OCI-LY7 (cell line): ENCODE measurements at regions not wholly inside any gene's neighbourhood (a gene's known extent, or its start where the extent isn't known, plus 50 kb on each side); places are given as distances from the start of the nearest gene placed in this dataset.

Experiments
- BruUV-seq: library from RNA; stranded (reverse); fragments of 400-500 nt; replicated peaks from 2 replicates; lab custom pipeline; 2021; lab: Mats Ljungman, UMichigan
- CTCF ChIA-PET: fragments of 300-600 bp; sonication (Branson Sonifier 250); formaldehyde crosslinking; loops from one replicate; lab custom pipeline; 2022; ENCODE audit warnings: antibody characterized with exemption; ENCODE audit not compliant: unreplicated experiment; lab: Charles Lee
- POLR2A ChIA-PET: fragments of 300-600 bp; sonication (Branson Sonifier 250); formaldehyde crosslinking; loops from one replicate; lab custom pipeline; 2022; ENCODE audit warnings: antibody characterized with exemption; lab: Charles Lee
- DNase-seq: peaks from one replicate; pipeline ENCODE4 v3.0.0-alpha.2; 2015; ENCODE audit warnings: low spot score
- H2AFZ ChIP-seq: fragments of 200-600 bp; sonication (generic), shearing (Covaris generic); 2 replicates; pipeline ENCODE4 v1.6.1; 2014; ENCODE audit warnings: mild to moderate bottlenecking, antibody characterized with exemption, low read length, moderate library complexity
- H3K27ac ChIP-seq: fragments of 200-600 bp; sonication (generic); 2 replicates; pipeline ENCODE4 v1.5.1; 2014; ENCODE audit warnings: mixed run types, low read depth, mild to moderate bottlenecking, moderate library complexity, low read length, inconsistent platforms; ENCODE audit not compliant: poor library complexity, severe bottlenecking
- H3K36me3 ChIP-seq: fragments of 200-600 bp; sonication (generic); 2 replicates; pipeline ENCODE4 v1.6.1; 2014; ENCODE audit warnings: mild to moderate bottlenecking, antibody characterized with exemption, low read length, moderate library complexity, mixed read lengths; ENCODE audit not compliant: insufficient read depth
- H3K4me1 ChIP-seq: fragments of 200-600 bp; sonication (generic); 2 replicates; pipeline ENCODE4 v1.5.1; 2014; ENCODE audit warnings: mild to moderate bottlenecking, low read length; ENCODE audit not compliant: insufficient read depth, poor library complexity, severe bottlenecking
- H3K4me2 ChIP-seq: fragments of 200-600 bp; sonication (generic); 2 replicates; pipeline ENCODE4 v1.6.1; 2014; ENCODE audit warnings: mild to moderate bottlenecking, low read length
- H3K4me3 ChIP-seq: fragments of 200-600 bp; sonication (generic); 2 replicates; pipeline ENCODE4 v1.5.1; 2014; ENCODE audit warnings: mild to moderate bottlenecking, low read depth, low read length; ENCODE audit not compliant: poor library complexity, severe bottlenecking
- H3K79me2 ChIP-seq: fragments of 200-600 bp; sonication (generic); 2 replicates; pipeline ENCODE4 v1.6.1; 2016; ENCODE audit warnings: low read depth, mild to moderate bottlenecking, low read length, moderate library complexity, mixed read lengths; ENCODE audit not compliant: insufficient read depth
- H3K9me2 ChIP-seq: fragments of 200-600 bp; sonication (generic); 2 replicates; pipeline ENCODE4 v1.6.1; 2016; ENCODE audit warnings: mild to moderate bottlenecking, low read length, mixed read lengths; ENCODE audit not compliant: insufficient read depth
- H3K9me3 ChIP-seq: fragments of 200-600 bp; sonication (generic); 2 replicates; pipeline ENCODE4 v1.6.1; 2014; ENCODE audit warnings: mild to moderate bottlenecking, mixed run types, low read length, mixed read lengths
- H4K20me1 ChIP-seq: fragments of 200-600 bp; sonication (generic); 2 replicates; pipeline ENCODE4 v1.6.1; 2014; ENCODE audit warnings: mild to moderate bottlenecking, antibody characterized with exemption, low read length, moderate library complexity, mixed read lengths; ENCODE audit not compliant: insufficient read depth
- EZH2phosphoT487 ChIP-seq: fragments of 200-600 bp; sonication (generic); IDR thresholded peaks from 2 replicates; pipeline ENCODE4 v1.6.1; 2018; ENCODE audit warnings: low read depth, borderline replicate concordance, mild to moderate bottlenecking, mixed run types, antibody characterized with exemption, low read length, moderate library complexity, mixed read lengths
- intact Hi-C: fragments of 100-400 bp; cut with micrococcal nuclease; formaldehyde crosslinking; loops from one replicate; pipeline ENCODE4 v1.10.0; 2022; ENCODE audit not compliant: unreplicated experiment
- TF ChIP-seq, protein P1 (sequence below): fragments of 200-600 bp; sonication (generic); conservative IDR thresholded peaks from 2 replicates; pipeline ENCODE4 v1.5.1; 2014; ENCODE audit warnings: mild to moderate bottlenecking, antibody characterized with exemption, low read length, moderate library complexity, mixed read lengths

DNA sequence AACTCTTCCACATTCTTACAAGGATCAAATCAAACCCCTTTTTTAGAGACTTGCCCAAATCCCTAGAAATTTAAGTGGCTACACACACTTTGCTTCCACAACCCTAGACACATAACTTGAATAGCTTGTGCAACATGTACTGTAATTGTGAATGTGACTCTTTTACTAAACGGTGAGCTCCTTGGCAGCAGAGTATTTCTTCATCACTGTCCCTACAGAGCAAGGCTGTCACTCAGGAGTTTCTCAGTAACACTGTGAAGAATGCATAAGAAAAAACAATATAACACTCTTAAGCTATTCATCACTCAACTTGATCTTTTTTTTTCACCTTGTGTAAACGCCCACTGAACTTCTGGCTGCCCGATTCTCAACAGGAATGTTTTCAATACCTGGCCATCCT is 53.8 kb upstream of the ADAMTS18 start:
- CTCF ChIA-PET: no interaction called here
- H3K9me2 ChIP-seq: no peaks in the 10 kb centered on the region

DNA sequence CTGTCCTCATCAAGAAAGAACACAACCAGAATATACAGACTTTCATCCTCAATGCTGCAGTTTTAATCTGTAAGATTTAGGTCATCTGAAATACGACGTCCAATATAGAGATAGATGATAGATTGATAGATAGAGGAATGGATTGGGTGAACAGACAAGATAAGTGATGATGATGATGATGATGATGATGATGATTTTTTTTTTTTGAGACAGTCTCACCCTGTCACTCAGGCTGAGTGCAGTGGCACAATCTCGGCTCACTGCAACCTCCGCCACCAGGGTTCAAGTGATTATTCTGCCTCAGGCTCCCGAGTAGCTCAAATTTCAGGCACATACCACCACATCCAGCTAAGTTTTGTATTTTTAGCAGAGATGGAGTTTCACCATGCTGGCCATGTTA is 56.3 kb upstream of the ADAMTS18 start:
- H3K9me3 ChIP-seq: no peaks in the 10 kb centered on the region
- no peak for TF ChIP-seq EZH2phosphoT487
- TF ChIP-seq, protein P1, sequence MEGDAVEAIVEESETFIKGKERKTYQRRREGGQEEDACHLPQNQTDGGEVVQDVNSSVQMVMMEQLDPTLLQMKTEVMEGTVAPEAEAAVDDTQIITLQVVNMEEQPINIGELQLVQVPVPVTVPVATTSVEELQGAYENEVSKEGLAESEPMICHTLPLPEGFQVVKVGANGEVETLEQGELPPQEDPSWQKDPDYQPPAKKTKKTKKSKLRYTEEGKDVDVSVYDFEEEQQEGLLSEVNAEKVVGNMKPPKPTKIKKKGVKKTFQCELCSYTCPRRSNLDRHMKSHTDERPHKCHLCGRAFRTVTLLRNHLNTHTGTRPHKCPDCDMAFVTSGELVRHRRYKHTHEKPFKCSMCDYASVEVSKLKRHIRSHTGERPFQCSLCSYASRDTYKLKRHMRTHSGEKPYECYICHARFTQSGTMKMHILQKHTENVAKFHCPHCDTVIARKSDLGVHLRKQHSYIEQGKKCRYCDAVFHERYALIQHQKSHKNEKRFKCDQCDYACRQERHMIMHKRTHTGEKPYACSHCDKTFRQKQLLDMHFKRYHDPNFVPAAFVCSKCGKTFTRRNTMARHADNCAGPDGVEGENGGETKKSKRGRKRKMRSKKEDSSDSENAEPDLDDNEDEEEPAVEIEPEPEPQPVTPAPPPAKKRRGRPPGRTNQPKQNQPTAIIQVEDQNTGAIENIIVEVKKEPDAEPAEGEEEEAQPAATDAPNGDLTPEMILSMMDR: no peak
- H3K4me3 ChIP-seq: no peak overlapping the region

More for the DNA sequence above, 53.8 kb upstream of the ADAMTS18 start:
- no peaks in the 10 kb centered on the region for H3K36me3 ChIP-seq
- BruUV-seq: no TSS peak
- no peak overlapping the region for H2AFZ ChIP-seq
- TF ChIP-seq, protein P1: no peak
- TF ChIP-seq EZH2phosphoT487: no peak
- no peaks in the 10 kb centered on the region for H4K20me1 ChIP-seq
- DNase-seq: no peak
- intact Hi-C loops: no loop called here
- H3K9me3 ChIP-seq: no peaks in the 10 kb centered on the region
- no peaks in the 10 kb centered on the region for H3K79me2 ChIP-seq
- H3K4me3 ChIP-seq: no peak overlapping the region
- no peak overlapping the region for H3K4me2 ChIP-seq
- H3K4me1 ChIP-seq: no peaks in the 10 kb centered on the region
- POLR2A ChIA-PET: no interaction called here
- H3K27ac ChIP-seq: no peak overlapping the region

DNA sequence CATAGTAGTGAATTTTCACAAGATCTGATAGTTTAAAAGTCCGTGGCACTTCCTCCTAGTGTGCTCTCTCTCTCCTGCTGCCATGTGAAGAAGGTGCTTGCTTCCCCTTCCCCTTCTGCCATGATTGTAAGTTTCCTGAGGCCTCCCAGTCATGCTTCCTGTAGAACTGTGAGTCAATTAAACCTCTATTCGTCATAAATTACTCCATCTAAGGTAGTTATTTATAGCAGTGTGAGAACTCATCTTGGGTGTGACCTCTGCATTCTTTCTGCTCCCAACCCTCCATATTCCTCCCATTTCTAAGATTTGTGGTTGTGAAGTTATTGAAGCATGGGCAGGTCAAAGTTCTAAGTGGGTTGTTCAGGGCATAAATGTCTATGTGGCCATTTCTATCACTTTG is 62.1 kb upstream of the ADAMTS18 start:
- TF ChIP-seq, protein P1: no peak
- no peak overlapping the region for H3K27ac ChIP-seq
- no peak overlapping the region for H3K4me3 ChIP-seq
- no peaks in the 10 kb centered on the region for H3K4me1 ChIP-seq
- intact Hi-C loops: no loop called here
- ChIA-PET CTCF (no interaction called here), POLR2A (no interaction called here)
- no peak overlapping the region for H2AFZ ChIP-seq
- no peaks in the 10 kb centered on the region for H3K36me3 ChIP-seq
- no TSS peak for BruUV-seq
- H3K9me3 ChIP-seq: no peaks in the 10 kb centered on the region
- no peaks in the 10 kb centered on the region for H4K20me1 ChIP-seq
- no peak overlapping the region for H3K4me2 ChIP-seq
- DNase-seq: no peak
- H3K79me2 ChIP-seq: no peaks in the 10 kb centered on the region
- no peaks in the 10 kb centered on the region for H3K9me2 ChIP-seq

More for the DNA sequence above, 56.3 kb upstream of the ADAMTS18 start:
- CTCF ChIA-PET: no interaction called here
- Histone ChIP-seq H3K36me3 (no peaks in the 10 kb centered on the region), H2AFZ (no peak overlapping the region), H4K20me1 (no peaks in the 10 kb centered on the region), H3K4me2 (no peak overlapping the region), H3K27ac (no peak overlapping the region), H3K79me2 (no peaks in the 10 kb centered on the region), H3K9me2 (no peaks in the 10 kb centered on the region), H3K4me1 (no peaks in the 10 kb centered on the region)
- no TSS peak for BruUV-seq
- DNase-seq: no peak
- intact Hi-C loops: no loop called here
- POLR2A ChIA-PET: interaction anchor here (0.6 kb wide), 1 partner anchor 1417 kb away, joined by 3 read pairs; no protein-coding TSS in a partner anchor
